ENCODE measurements at regions not wholly inside any gene's neighbourhood (a gene's known extent, or its start where the extent isn't known, plus 50 kb on each side); places are given as distances from the start of the nearest gene placed in this dataset.

- TF ChIP-seq CTCF (IDR thresholded peaks at IDR 0.05): no peak
- no peak for TF ChIP-seq POLR2A (IDR thresholded peaks at IDR 0.05)
Observed at GRCh38 chr13:75960538-75960994, 324.4 kb downstream of the LMO7 start.
